NK-92 treated with Interleukin-12 subunit alpha and Interleukin-12 subunit beta, amount 100 ng/mL, for 24 hours (cell line): ENCODE measurements at regions not wholly inside any gene's neighbourhood (a gene's known extent, or its start where the extent isn't known, plus 50 kb on each side); places are given as distances from the start of the nearest gene placed in this dataset.

ENCODE experiments used
- DNase-seq: peaks from one replicate; lab custom pipeline; 2025; lab: John Stamatoyannopoulos, UW

DNA sequence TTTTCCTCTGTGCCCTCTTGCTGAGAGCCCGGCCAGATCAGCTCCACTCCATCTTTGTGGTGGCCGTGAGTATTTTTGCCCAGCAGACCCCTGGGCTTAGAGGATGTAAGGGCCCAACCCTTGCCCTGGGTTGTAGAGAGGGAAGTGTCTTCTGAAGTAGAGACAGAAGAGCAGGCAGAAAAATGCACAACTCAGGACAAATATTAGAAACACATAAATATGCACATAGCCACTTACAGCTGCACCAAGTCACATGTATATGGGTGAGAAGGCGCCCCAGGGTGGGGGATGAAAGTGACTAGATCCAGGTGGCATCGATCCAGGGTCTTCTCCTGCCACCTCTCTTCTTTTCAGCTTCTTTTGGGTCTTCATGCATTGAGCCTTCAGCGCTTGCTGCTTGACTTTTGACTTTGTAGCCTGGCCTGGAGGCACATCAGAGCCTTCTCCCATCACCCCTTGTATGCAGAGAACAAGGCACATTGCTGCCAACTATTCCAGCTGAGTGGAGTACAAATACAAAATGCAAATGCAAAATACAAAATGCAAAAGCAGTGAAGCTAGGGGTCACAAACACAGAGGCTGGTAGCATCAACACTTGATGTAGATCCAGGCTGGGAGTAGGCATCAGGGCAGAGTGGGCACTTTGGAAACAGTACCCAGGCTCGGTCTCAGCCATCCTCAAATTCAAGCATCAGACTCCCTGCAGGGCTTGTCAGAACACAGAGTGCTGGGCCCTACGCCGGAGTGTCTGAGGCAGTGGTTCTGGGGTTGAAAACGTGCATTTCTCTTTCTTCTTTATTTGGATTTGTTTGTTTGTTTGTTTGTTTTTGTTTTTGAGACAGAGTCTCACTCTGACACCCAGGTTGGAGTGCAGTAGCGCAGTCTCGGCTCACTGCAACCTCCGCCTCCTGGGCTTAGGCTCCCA lies 133.0 kb downstream of the ASB7 start:
- DNase-seq: no peak

DNA sequence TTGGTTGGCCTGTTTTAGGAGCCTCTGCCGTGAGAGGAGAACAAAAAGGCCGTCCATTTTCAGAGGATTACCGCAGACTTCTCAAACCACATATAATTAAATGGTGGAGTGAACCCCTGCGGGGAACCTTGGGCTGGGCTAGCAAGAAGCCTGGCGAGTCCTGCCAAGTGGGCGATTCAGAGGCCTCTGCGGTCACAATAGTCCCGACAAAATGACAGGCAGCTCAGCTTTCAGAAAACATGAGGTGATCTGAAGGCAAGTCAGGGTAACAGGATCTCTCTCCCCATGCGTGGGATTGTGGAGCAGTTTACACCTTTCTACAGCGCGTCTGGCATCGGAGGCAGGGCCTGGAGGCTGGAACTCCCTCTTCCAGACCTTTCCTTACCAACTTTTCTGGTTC lies 134.8 kb downstream of the ASB7 start:
- DNase-seq: no peak

DNA sequence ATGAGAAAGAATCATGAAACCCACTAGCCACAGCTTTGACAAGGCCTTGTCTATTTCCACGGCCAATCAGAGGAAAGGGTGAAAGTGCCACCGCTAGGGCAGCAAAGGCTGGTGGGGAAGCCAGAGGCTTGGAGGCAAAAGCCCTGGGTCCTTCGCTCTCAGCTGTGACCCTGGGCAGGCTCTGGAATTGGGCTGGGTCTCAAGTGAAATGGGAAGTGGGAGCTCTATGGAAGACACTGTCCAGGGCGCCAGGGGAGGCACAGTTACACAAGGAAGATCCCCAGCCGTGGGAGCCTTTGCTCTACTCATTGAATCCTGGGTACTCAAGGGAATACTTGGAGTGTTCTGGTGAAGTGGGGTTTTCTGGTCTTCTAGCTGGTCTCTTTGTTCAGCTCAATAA lies 136.2 kb downstream of the ASB7 start:
- no peak for DNase-seq

DNA sequence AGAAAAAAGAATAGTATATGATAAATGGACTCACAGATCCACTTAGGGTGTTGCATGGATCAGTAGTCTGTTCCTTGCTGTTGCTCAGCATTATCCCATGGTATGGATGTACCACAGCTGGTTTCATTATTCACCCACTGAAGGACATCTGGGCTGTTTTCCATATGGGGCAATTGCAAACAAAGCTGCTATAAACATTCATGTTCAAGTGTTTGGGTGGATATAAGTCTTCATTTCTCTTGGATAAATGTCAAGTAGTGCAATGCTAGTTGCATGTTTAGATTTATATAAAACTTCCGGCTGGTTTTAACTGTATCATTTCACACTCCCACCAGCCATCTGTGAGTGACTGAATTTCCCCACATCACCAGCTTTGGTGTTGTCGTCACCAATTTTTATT lies 137.7 kb downstream of the ASB7 start:
- no peak for DNase-seq

DNA sequence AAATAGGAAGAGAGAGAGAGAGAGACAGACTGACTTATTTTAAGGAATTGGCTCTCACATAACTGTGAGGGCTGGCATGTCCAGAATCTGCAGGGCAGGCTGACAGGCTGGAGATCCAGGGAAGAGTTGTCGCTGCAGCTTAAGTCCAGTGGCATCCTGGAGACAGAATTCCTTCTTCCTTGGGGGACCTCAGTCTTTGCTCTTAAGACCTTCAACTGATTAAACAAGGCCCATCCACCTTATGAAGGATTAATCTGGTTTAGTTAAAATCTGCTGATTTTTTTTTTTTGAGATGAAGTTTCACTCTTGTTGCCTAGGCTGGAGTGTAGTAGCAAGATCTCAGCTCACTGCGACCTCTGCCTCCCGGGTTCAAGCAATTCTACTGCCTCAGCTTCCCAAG lies 128.0 kb upstream of the ALDH1A3 start:
- DNase-seq: no peak

DNA sequence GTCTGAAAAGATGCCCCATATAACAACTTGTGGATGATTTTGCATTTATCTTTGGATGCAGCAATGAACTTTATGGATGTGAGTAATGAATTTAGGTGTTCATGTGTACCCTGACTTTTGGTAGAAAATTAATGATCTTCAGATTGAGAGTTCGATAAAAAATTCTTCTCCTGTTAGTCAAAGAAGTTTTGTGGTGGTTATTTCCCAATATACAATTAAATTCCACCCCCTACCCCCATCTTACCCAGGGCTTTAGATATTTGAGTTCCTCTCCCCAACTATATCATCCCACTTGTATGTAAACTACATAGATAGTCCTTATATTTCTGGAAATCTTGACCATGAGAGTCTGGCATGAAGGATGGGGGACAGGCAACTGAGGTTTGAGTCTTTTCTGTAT lies 126.1 kb upstream of the ALDH1A3 start:
- no peak for DNase-seq

DNA sequence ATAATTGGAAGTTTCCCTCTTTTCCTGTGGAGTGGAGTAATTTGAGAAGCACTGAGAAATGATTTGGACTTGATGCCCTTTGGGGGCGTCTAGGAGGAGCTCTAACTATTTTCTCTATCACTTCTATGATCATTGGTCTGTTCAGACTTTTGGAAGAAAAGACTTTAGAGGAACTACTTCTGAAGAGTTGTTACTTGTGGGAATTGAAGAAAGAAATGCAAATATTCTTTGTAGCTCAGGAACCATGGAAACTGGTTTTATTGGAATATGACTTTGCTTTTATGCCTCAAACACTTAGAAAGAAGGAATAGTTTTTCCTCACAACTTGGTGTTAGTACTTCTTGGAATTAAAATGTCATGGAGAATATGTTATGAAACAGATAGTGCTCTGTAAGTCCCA lies 122.0 kb upstream of the ALDH1A3 start:
- DNase-seq: no peak

DNA sequence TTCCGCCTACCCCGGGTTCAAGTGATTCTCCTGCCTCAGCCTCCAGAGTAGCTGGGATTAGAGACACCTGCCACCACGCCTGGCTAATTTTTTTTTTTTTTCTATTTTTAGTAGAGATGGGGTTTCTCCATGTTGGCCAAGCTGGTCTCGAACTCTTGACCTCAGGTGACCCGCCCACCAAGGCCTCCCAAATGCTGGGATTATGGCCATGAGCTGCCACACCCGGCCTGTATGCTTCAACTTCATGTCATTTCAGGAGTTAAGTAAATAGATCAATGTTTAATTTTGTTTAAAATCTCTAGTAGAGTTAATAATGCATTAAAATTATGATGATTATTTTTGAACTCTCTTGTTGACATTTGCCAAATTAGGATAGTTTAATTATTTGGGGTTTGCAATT lies 121.1 kb upstream of the ALDH1A3 start:
- DNase-seq: no peak

DNA sequence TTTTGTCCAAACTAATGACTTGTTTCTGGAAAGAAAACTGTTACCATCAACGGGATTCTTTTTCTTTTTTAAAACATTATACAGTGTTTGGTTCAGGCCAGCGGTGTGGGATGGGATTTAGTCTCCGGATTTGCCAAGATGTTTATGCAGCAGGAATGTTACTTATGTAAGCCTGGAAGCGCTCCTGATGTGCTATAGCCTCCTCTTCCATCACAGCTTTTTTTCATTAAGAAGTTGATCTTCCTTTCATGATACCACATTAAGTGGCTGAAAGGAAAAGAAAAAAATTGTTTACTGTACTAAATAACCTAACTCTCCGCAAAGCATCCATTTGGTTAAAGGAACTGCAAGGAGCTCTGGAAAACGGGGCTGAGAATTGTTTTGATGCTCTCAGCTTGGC lies 120.5 kb upstream of the ALDH1A3 start:
- no peak for DNase-seq

DNA sequence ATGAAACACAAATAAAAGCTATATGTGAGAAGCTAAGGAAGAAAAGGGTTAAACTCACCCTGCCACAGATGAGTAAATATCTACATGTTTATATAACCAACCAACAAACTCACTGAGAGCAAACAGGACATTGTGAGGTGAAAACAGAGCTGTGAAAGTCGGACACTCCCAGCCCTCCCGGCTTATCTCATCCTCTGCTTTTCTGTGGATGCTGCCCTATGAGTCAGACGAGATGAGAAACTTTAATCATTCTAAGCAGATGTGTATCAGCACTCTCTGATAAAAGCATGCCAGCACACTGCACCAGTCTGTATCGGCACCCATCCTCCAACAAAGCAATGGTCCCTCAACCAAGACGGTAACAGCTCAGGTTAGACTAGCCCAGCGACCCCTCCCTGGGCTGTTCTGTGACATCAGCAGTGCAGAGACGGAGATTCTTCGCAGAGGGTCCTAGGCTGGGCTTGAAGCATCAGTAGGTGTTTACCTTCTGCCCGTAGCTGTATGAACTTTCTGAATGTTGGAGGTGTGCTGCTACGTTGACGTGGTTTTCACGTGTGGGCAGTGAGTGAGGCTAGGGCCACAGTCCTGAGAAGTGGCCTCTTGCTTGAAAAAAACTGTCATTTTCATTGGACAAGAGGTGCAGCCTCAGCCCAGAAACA lies 119.8 kb upstream of the ALDH1A3 start:
- DNase-seq: no peak

DNA sequence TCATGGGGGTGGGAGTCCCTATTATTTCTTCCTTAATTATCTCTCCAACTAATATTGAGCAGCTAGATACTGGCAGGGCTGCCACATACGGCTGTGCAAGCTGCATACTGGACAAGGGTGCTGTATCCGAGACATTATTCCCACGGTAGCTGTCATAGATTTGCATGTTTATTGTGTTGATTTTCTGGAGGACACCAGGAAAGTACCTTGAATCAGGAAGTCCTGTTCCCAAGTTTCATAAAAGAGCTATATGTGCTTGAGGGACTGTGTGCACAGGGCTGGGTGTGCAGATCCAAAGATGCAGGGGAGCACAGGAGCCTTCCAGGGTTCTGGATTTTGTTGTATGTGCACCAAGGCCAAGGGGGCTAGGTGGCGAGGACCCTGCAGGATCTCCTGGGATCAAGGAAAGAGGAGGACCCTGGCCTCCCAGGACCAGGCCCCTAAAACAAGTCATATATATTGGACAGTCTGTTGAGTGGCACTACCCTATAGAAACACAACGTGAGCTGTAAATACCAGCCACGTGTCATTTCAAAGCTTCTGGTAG lies 119.2 kb upstream of the ALDH1A3 start:
- DNase-seq: no peak

DNA sequence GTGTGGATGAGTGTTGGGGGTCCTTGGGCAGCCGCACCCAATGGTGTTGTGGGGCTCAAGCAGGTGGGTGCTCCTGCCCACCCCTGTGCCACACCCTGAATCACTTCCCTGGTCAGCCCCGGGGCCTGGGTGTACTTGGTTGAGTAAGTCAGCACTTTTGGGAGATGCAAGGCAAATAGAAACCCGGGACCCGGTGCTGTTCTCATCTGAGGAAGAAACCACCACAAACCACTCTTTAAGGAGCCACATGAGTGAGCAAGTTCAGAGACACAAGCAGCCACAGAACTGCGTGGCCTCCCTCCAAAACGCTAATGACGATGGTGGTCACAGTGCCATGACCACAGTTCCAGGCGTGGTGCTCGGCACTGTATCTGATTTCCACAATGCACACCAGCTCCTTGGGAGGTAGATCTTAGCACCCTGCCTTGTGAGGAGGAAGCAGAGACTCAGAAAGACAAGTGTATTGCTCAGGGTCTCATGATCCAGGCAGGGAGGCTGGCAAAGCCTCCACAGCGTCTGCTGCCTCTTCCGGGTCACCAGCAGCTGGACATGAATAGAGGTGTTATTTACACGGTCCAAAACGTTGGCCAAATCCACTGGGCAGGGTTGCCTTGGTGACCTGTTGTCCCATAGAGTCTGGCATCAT lies 118.2 kb upstream of the ALDH1A3 start:
- no peak for DNase-seq

DNA sequence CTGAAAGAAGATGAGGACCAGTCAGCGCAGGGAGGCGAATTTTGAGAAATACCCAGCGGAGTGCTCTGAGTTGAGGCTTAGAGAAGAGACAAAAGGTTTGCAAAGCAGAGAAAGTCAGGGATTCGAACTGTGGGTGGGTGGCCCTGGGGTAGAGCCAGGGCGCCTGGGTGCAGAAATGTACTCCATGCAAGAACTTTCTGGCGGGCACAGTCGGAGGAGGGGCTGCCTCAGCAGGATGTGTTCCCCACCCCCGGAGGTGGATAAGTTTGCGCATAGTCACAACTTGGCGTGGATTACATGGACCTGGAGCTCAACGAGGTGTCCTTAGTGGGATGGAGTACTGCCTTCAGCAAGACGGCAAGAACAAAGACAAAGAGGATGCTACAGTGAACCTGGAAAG lies 117.3 kb upstream of the ALDH1A3 start:
- no peak for DNase-seq

DNA sequence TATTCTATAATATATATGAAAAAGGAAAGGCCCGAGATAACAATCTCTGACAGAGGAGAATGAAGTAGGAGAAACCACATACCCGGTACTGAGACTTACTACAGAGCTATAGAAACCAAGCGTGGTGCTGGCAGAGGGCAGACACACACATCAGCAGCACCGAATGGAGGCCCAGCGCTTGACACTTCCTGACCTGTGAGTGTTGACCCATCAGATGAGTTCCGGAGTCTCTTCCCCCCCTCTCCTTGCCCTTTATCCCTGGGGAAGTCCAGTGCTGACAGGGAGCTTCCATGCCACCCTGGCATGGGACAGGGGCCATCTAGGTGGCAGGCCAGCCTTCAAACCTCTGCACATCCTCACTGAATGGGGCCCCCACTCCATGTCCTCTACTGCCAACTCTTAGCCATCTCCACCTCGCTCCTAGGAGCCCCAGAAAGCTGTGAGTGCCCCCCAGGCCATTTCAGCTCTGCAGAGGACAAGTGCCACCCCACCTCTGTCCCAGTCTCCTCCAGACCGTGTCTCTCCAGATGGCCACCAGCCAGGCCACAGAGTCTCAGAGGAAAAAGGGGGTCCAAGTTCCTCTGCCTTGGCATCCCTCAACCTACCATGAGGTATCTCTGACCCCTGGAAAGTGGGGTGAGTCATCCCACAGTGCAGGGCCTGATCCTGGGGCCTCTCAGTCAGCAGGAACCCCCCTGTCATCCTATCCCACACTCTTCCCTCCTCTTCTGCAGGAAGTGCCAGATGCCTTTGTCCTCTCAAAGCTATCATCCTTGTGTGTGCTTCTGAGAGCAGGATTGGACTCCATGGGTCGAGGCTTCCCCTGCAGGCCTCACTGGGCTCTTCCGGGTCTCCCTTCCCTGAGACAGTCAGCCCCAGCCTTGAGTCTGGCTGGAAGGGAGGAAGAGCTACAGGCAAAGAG lies 116.5 kb upstream of the ALDH1A3 start:
- DNase-seq: no peak

DNA sequence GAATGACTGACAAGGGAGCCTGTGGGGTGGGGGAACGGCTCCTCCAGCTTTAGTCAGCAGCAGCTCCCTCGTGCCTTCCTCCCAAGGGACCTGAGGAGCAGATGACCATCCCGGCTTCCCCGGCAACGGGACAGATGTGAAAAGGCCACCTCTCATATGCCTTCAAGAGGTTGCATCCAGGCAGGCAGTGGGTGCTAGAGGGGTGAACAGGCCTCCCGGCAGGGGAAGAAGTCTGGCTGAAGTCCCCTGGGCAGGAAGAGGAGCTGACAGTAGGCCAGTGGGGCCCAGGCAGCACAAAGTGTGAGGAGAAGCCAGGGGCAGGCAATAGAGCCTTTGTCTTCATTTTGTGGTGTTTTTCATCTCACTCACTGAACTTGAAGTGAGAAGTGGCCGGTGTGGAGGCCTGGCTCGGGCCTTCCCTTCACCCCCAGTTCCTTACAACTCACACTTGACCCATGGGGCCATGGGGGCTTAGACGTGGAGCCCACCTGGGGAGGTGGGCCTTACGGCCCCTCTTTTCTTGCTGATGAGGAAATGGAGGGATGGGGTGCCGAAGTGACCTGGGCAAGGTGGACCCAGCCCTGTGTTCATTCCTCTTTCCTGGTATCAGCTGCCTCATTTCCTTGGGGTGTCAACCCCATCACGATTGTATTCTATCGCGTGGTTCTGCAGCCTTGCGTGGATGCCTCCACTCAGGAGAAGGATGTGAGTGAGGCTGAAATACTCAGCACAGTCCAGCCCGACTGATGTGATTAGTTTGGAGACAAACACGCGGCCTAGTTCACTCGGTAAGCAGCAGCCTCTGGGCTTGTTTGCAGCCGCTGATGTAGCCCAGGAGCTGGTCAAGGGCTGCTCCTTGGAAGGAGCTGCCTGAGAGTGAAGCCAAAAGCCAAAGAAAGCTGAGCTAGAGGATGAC lies 115.5 kb upstream of the ALDH1A3 start:
- no peak for DNase-seq

DNA sequence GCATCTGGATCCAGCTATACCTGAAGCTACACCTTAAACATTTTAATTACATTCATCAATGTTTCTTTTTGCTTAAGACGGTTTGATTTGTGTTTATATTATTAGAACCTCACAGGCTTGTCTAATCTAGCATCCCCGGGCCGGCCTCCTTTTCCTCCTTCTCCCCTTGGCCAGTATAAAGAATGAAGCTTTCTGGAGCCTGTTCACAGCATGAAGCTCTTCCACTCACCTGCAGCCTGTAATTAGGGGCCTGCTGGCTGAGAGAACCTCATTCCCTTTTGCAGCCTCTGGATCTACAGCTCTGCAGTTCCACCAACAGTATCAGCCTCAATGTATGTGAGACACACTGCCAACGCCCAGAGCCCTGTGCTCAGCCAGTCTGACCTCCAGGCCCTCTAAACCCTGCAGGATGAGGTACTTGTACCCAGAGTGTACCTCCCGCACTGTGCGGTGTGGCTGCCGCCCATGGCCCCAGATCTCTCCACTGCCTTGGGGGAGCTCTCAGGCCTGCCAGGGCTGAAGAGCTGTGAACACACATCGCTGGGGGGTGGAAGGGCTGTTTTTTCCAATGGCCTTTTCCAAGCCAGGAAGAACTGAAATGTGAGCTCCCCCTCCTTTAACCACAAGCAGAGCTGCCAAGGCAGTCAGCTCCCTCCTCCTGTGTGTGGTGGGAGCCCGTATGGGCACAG lies 114.7 kb upstream of the ALDH1A3 start:
- DNase-seq: no peak

DNA sequence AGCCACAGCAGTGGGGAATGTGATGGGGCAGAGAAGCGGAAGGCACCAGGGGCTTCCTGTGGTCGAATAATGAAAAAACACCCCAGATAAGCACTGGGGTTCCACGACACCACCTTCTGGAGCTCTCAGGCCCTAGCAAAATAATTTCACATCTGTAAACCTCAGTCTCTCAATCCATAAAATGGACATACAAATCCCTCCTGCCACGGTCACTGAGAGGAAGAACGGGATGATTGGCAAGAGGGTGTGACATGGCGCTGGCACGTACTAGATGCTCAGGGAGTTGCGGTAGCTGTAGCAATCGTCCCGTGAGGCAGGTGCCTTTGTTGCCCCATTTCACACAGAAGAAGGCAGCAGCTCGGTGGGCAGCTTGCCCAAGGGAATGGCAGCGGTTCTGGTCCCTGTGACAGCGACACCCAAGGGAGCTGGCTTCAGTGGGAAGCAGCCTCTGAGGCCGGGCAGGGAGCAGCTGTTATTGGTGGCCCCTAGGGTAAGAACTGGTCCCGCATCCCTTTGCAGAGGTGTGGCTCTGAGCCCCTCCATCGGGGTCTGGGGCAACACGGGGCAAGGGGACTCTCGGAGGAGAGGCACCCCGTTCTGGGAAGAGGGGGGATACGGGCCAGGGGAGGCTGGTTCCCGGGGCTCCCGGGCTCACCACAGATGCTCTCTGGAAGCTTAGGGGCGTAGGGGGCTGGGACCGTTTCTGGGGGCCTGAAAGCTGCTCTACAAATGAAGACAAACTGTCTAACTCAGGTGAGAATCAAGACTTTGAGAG lies 114.0 kb upstream of the ALDH1A3 start:
- DNase-seq: no peak

DNA sequence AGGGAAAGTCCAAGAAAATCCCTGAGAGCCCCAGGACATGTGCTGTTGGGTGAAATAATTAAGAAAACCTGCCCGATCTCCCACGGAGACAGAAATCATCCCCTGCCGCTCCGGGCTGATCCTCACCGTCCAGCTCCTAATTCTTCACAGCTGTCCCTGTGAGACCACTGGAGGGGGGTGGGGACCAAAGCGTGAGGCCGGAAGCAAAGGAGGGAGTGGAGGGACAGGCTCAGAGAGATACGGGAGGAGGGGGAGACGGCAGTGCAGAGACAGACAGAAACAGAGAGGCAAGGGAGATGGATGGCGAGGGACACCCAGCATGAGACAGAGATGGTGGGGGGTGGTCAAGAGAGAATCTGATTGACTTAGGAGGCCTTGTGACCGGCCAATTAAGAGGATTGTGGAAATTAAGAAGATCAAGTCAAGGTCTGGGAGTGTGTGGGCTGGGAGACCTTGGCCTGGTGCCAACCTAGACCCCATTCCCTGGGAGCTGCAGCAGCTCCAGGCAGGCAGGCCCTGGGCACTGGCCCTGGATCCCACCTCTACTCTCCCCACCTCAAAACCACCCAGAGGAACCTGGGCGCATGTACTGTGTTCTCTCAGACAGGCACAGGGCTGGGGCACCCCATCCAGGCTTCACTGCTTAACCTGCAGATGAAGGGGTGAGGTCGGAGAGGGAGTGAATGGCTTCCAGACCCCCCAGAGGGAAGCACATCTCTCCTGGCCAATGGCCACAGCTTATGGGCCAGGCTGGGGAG lies 113.2 kb upstream of the ALDH1A3 start:
- no peak for DNase-seq
